GM23338 (cell line): ENCODE measurements at regions not wholly inside any gene's neighbourhood (a gene's known extent, or its start where the extent isn't known, plus 50 kb on each side); places are given as distances from the start of the nearest gene placed in this dataset.
A peak's percentile ranks its signal among the peaks of the same experiment; 100 is the strongest.

Experiments
- ATAC-seq: fragments of 200-7000 bp; cut with Tn5 transposase; 3 replicates; pipeline ENCODE4 v1.9.1; 2020
- DNase-seq: peaks from one replicate; pipeline ENCODE4 v3.0.0-alpha.2; 2015; ENCODE audit warnings: low spot score
- H2AFZ ChIP-seq: fragments of 200-600 bp; sonication (generic); 2 replicates; pipeline ENCODE4 v1.8.0; 2016; ENCODE audit warnings: antibody characterized with exemption, mild to moderate bottlenecking, moderate library complexity
- H3F3A ChIP-seq: fragments of 200-600 bp; sonication (generic); replicated peaks from 2 replicates; pipeline ENCODE4 v1.8.0; 2017; ENCODE audit warnings: antibody characterized with exemption, mixed run types, low read depth
- H3K27ac ChIP-seq: fragments of 200-600 bp; sonication (generic); 2 replicates; pipeline ENCODE4 v1.6.1; 2016; ENCODE audit warnings: low read depth
- H3K27me3 ChIP-seq: fragments of 200-600 bp; sonication (generic); 2 replicates; pipeline ENCODE4 v1.8.0; 2016; ENCODE audit warnings: mild to moderate bottlenecking, mixed run types, moderate library complexity; ENCODE audit not compliant: insufficient read depth
- H3K36me3 ChIP-seq: fragments of 200-600 bp; sonication (generic); 2 replicates; pipeline ENCODE4 v1.8.0; 2016; ENCODE audit warnings: mild to moderate bottlenecking; ENCODE audit not compliant: insufficient read depth
- H3K4me1 ChIP-seq: fragments of 200-600 bp; sonication (generic); 2 replicates; pipeline ENCODE4 v1.8.0; 2016; ENCODE audit warnings: mild to moderate bottlenecking, moderate library complexity; ENCODE audit not compliant: insufficient read depth
- H3K4me2 ChIP-seq: fragments of 200-600 bp; sonication (generic); 2 replicates; pipeline ENCODE4 v1.7.1; 2017; ENCODE audit warnings: mixed run types
- H3K4me3 ChIP-seq: fragments of 200-600 bp; sonication (generic); 2 replicates; pipeline ENCODE4 v1.6.1; 2016; ENCODE audit warnings: mixed run types
- H3K79me2 ChIP-seq: fragments of 200-600 bp; sonication (generic); replicated peaks from 2 replicates; pipeline ENCODE4 v1.8.0; 2017; ENCODE audit warnings: mild to moderate bottlenecking; ENCODE audit not compliant: insufficient read depth
- H3K9me2 ChIP-seq: fragments of 200-600 bp; sonication (generic); 2 replicates; pipeline ENCODE4 v1.8.0; 2017; ENCODE audit not compliant: insufficient read depth
- H4K20me1 ChIP-seq: fragments of 200-600 bp; sonication (generic); replicated peaks from 2 replicates; pipeline ENCODE4 v1.8.0; 2017; ENCODE audit warnings: mild to moderate bottlenecking; ENCODE audit not compliant: insufficient read depth
- H3K27ac Mint-ChIP-seq: 2 replicates; pipeline ENCODE4 v1.8.0; 2020; ENCODE audit warnings: inconsistent platforms, mild to moderate bottlenecking, moderate library complexity, mixed read lengths
- H3K27me3 Mint-ChIP-seq: 3 replicates; pipeline ENCODE4 v1.8.0; 2022; ENCODE audit warnings: low read depth, mild to moderate bottlenecking, moderate library complexity, mixed read lengths, inconsistent platforms; ENCODE audit not compliant: insufficient read depth, poor library complexity
- H3K36me3 Mint-ChIP-seq: 3 replicates; pipeline ENCODE4 v1.8.0; 2021; ENCODE audit warnings: low read depth, mild to moderate bottlenecking, inconsistent platforms, moderate library complexity, mixed read lengths
- H3K4me1 Mint-ChIP-seq: 3 replicates; pipeline ENCODE4 v1.8.0; 2020; ENCODE audit warnings: mild to moderate bottlenecking, inconsistent platforms, mixed read lengths
- H3K4me3 Mint-ChIP-seq: 3 replicates; pipeline ENCODE4 v1.8.0; 2021; ENCODE audit warnings: moderate library complexity, mild to moderate bottlenecking, inconsistent platforms, mixed read lengths
- H3K9me3 Mint-ChIP-seq: 3 replicates; pipeline ENCODE4 v1.8.0; 2020; ENCODE audit warnings: moderate library complexity, mild to moderate bottlenecking, inconsistent platforms, mixed read lengths
- CREB1 ChIP-seq: fragments of 250-450 bp; sonication (Bioruptor Pico); IDR thresholded peaks from 2 replicates; pipeline ENCODE4 v1.5.0; 2020; ENCODE audit warnings: low read depth, mild to moderate bottlenecking, moderate library complexity
- ETS1 ChIP-seq: IDR thresholded peaks from 2 replicates; pipeline ENCODE4 v1.6.1; 2016; ENCODE audit warnings: antibody characterized with exemption
- EZH2phosphoT487 ChIP-seq: fragments of 200-600 bp; sonication (generic); IDR thresholded peaks from one replicate; pipeline ENCODE4 v1.8.1; 2018; ENCODE audit warnings: antibody characterized with exemption; ENCODE audit not compliant: unreplicated experiment
- NANOG ChIP-seq: IDR thresholded peaks from 2 replicates; pipeline ENCODE4 v1.6.1; 2016; ENCODE audit warnings: antibody characterized with exemption, borderline replicate concordance
- POLR2AphosphoS5 ChIP-seq: IDR thresholded peaks from 2 replicates; pipeline ENCODE4 v1.6.1; 2016; ENCODE audit warnings: antibody characterized with exemption, low read depth
- ZNF114 ChIP-seq: fragments of 250-450 bp; sonication (Bioruptor Pico); IDR thresholded peaks from 2 replicates; pipeline ENCODE4 v1.5.0; 2020; ENCODE audit warnings: mild to moderate bottlenecking, moderate library complexity
- ZNF331 ChIP-seq: fragments of 250-450 bp; sonication (Bioruptor Pico); IDR thresholded peaks from 2 replicates; pipeline ENCODE4 v1.5.0; 2020; ENCODE audit warnings: low read depth, mild to moderate bottlenecking, moderate library complexity
- ZNF462 ChIP-seq: fragments of 250-450 bp; sonication (Bioruptor Pico); IDR thresholded peaks from 2 replicates; pipeline ENCODE4 v1.5.0; 2020; ENCODE audit warnings: mild to moderate bottlenecking, moderate library complexity

- DNase-seq (peak; percentile 69), ATAC-seq (peak; percentile 89)
- Histone ChIP-seq H2AFZ (no peak overlapping the region), H3K9me2 (no peaks in the 10 kb centered on the region), H3F3A (peaks cover 3% of the 10 kb centered on the region; the same call in 1 of the 2 replicates), H3K4me3 (peak overlapping the region; percentile 56), H3K79me2 (peaks cover 67% of the 10 kb centered on the region), H3K4me1 (peaks cover 35% of the 10 kb centered on the region), H4K20me1 (peaks cover 31% of the 10 kb centered on the region), H3K27ac (peak overlapping the region; percentile 88), H3K27me3 (no peaks in the 10 kb centered on the region), H3K36me3 (peaks cover 17% of the 10 kb centered on the region; the same call in 1 of the 2 replicates), H3K4me2 (peak overlapping the region; percentile 70)
- Mint-ChIP-seq H3K36me3 (peaks cover 85% of the 10 kb centered on the region), H3K4me1 (peaks cover 36% of the 10 kb centered on the region), H3K27ac (peak overlapping the region; percentile 95), H3K9me3 (peaks cover 18% of the 10 kb centered on the region), H3K4me3 (peak overlapping the region; percentile 89), H3K27me3 (peaks cover 23% of the 10 kb centered on the region)
- TF ChIP-seq ZNF462 (no peak), POLR2AphosphoS5 (peak; percentile 71), ZNF114 (no peak), CREB1 (CRISPR knock-in tag) (0 out of 2 replicates have a peak, but pooled peaks have one; percentile 11), EZH2phosphoT487 (no peak), ETS1 (no peak), ZNF331 (CRISPR knock-in tag) (no peak), NANOG (peak; percentile 89)
Measured at GRCh38 chr1:232123775-232124659, 497.4 kb downstream of the DISC1 start.
